NCI-H226 (cell line): ENCODE measurements at regions not wholly inside any gene's neighbourhood (a gene's known extent, or its start where the extent isn't known, plus 50 kb on each side); places are given as distances from the start of the nearest gene placed in this dataset.
A peak's percentile ranks its signal among the peaks of the same experiment; 100 is the strongest.

Source experiments
- DNase-seq: peaks from one replicate; pipeline ENCODE4 v3.0.0-alpha.2; 2015

- no peak for DNase-seq
Measured at GRCh38 chr4:38313175-38313574, 350.8 kb upstream of the KLF3 start.

- DNase-seq: peak; percentile 51
Measured at GRCh38 chr4:38313999-38314561, 349.9 kb upstream of the KLF3 start.

GRCh38 chr4:38314663-38315062, 349.3 kb upstream of the KLF3 start:
- no peak for DNase-seq

- no peak for DNase-seq
Measured at GRCh38 chr4:38315286-38315685, 348.7 kb upstream of the KLF3 start.

- DNase-seq: no peak
Measured at GRCh38 chr4:38316045-38316444, 348.0 kb upstream of the KLF3 start.

GRCh38 chr4:38317041-38317674, 346.8 kb upstream of the KLF3 start:
- DNase-seq: no peak

- DNase-seq: peak; percentile 92
Measured at GRCh38 chr4:38318737-38319455, 345.1 kb upstream of the KLF3 start.

GRCh38 chr4:38319456-38320342, 344.3 kb upstream of the KLF3 start:
- peak; percentile 78 for DNase-seq

GRCh38 chr4:38320343-38320695, 343.7 kb upstream of the KLF3 start:
- no peak for DNase-seq

- DNase-seq: no peak
Measured at GRCh38 chr4:38320833-38321232, 343.2 kb upstream of the KLF3 start.

- DNase-seq: peak; percentile 48
Measured at GRCh38 chr4:38322714-38323113, 341.3 kb upstream of the KLF3 start.

GRCh38 chr4:38323141-38323641, 340.8 kb upstream of the KLF3 start:
- peak; percentile 41 for DNase-seq

GRCh38 chr4:38324861-38325628, 339.0 kb upstream of the KLF3 start:
- no peak for DNase-seq

GRCh38 chr4:38325629-38325913, 338.4 kb upstream of the KLF3 start:
- no peak for DNase-seq

- no peak for DNase-seq
Measured at GRCh38 chr4:38326499-38326898, 337.5 kb upstream of the KLF3 start.

GRCh38 chr4:38327174-38327573, 336.8 kb upstream of the KLF3 start:
- DNase-seq: no peak

- DNase-seq: no peak
Measured at GRCh38 chr4:38328989-38329729, 334.8 kb upstream of the KLF3 start.

- DNase-seq: no peak
Measured at GRCh38 chr4:38330321-38330720, 333.7 kb upstream of the KLF3 start.

GRCh38 chr4:38330936-38331335, 333.1 kb upstream of the KLF3 start:
- DNase-seq: no peak

GRCh38 chr4:38332699-38333098, 331.3 kb upstream of the KLF3 start:
- no peak for DNase-seq

- DNase-seq: no peak
Measured at GRCh38 chr4:38333219-38333618, 330.8 kb upstream of the KLF3 start.

GRCh38 chr4:38334791-38335190, 329.2 kb upstream of the KLF3 start:
- DNase-seq: no peak
